Nucleus accumbens (tissue), 56 donors: ENCODE measurements at regions not wholly inside any gene's neighbourhood (a gene's known extent, or its start where the extent isn't known, plus 50 kb on each side); places are given as distances from the start of the nearest gene placed in this dataset.
"Not testable (repeated sequence)": the region's sequence is repeated elsewhere in the genome, so short reads cannot be mapped to it uniquely, and the experiment has no call there.

Experiments
- DNase-seq, 56 donors: peaks; one replicate each; lab custom pipeline; 2025; lab: John Stamatoyannopoulos, UW

DNA sequence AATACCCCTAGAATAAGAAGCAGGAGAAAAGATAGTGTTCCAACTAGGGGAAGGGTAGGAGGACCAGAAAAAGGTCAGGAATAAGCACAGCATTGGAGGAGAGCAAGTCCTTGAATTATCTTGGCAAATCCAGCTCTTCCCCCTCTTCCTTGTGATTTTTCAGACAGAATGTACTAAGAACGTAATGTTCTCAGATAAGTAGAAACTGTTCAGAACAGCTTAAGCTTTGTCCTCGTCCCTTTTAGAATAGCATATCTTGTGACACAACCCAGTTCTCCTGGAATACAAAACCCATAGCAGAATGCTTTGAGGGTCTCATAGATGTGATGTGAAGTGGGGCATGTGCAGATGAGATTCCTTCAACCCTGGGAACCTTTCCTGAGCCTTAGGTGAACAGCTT lies 97.4 kb downstream of the EMB start:
- no peak for DNase-seq

DNA sequence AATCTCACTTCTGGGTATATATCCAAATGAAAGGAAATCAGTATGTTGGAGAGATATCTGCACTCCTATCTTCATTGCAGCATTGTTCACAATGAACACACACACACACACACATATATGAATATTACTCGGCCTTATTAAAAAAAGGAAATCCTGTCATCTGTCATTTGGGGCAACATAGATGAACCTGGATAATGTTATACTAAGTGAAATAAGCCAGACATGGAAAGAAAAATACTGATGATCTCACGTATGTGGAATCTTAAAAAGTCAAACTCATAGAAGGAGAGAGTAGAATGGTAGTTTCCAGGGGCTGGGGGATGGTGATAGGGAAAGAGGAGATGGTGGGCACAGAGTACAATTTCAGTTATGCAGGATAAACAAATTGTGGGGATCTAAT lies 100.3 kb downstream of the EMB start:
- no peak for DNase-seq

DNA sequence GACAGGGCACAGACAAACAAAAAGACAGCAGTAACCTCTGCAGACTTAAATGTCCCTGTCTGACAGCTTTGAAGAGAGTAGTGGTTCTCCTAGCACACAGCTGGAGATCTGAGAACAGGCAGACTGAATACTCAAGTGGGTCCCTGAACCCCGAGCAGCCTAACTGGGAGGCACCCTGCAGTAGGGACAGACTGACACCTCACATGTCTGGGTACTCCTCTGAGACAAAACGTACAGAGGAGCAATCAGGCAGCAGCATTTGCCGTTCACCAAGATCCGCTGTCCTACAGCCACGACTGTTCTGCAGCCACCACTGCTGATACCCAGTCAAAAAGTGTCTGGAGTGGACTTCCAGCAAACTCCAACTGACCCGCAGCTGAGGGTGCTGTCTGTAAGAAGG lies 110.5 kb downstream of the EMB start:
- DNase-seq = not testable (repeated sequence)

DNA sequence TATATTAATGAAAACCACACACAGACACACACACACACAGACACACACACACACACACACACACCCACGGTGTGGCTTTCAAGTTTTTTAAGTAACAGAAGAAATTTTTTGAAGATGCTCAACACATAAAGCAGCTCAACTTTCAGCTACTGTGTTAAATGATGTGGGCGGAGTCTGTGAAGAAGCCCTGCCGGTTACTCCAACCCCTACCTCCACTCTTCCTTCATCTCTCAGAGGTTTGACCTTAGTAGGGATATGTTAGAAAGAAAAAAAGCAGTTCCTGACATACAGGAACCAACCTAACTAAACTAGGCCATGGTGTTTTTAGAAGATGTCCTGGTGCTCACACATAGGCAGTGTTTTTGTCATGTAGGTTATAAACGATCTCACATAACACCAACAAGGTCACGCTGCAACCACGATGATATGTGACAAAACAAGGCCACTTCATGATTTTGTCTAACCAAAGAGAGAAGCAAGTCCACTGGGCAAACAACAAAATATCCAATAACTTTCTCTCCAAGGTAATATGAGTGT lies 112.8 kb downstream of the EMB start:
- no peak for DNase-seq

DNA sequence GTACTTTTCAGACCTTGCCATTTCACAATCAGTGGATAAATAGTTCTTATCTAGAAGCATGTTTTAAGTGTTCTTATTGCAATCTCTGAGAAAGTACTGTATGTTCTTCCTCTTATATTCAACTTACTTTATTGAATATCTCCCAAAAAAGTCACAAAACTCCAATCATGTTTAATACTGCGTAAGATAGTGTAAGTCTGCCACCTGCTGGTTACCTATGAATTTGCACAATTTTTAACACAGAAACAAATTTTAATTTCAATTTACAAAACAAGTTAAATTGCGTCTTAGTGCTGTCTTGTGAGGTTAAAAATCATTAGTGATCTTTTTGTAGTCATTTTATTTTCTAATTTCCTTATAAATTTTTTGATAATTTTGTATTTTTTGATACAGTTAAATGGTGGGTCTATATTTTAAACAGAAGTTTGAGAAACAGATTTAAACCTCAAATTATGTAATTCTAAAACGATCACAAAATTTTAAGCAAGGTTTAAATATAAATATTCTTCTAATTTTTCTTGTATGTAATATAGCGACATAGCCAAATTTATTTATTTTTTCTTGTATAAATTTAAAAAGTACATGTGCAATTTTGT lies 115.8 kb downstream of the EMB start:
- DNase-seq = peak in 1 of 56 donors; percentile 0

DNA sequence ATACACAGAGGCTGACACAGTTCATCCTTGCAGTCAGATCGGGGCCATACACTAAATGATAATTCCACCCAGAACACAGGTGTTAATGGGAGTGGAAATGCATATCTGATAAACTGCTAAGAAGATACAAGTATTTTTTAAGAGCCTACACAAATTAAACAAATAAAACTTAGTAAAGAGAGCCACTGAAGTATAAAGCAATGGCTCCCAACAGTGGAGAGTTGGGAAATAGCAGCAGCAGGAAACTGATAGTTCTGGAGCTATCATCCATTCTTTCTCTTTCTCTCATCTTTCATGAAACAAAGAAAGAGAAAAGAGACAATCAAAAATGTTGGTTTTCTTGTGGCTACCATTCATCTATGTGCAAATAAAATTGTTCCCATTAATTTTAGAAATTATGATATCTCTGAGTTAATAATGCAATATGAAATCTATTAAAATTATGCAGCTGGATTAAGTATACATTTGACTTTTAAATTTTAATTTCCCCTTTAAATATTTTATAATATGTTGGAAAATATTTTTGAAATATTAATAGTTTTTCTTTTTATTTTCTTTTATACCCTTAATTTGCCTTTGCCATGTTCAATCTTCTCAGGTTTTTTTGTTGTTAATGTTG lies 120.8 kb downstream of the EMB start:
- DNase-seq = no peak

DNA sequence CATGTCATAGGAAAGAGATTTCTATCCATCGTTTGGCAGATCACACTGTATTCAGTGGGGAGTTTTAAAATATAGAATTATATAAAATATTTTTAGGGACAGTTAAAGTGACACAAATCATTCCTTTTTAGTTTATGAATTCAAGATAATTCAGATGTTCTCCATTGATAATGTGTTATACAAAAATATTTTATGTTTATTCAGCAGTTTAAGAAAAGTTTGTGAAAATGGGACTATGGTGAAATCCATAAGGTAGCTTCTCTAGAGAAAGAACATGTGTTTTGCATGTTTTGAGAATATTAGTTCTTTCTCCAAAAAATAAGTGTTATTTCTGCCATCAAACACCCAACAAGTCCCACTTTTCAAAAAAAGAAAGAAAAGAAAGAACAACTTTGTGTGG lies 122.9 kb downstream of the EMB start:
- no peak for DNase-seq

DNA sequence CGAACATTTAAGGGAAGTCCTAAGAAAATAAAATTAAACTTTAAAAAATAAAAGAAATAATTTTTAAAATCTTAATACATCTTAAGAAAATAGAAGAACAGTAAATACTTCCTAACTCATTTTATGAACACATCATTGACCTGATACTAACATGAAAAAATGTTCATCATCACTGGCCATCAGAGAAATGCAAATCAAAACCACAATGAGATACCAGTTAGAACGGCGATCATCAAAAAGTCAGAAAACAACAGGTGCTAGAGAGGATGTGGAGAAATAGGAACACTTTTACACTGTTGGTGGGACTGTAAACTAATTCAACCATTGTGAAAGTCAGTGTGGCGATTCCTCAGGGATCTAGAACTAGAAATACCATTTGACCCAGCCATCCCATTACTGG lies 134.6 kb downstream of the EMB start:
- DNase-seq = not testable (repeated sequence)

DNA sequence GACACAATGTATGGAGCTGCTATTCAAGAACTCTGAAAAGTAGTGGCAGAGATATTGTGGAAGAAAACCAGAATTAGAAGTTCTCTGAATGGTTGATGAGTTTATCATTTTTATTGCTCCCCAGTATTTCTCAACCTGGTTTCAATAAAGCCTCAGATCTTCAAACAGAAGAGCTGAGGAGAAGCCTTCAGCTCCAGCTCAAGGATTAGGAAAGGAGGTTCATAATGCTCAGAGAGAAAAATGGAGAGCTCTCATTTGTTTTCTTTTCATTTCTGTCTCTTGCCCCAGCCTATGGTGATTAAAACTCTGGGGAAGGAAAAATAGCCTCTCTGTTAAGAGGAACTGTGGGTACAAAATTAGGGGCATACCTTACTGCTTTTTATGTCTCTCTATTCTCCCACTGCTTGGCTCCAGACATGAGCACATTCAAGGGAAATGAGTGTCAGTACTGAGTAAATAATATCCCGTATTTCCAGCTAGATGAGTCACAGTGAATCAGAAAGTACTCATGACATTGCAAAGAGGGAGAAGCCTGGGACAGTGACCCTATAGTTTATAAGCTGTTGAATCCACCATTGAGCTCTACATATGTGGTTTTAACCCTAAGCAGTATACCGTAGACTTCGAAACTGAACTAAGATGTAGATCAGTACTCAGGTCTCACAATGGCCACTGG lies 138.1 kb downstream of the EMB start:
- no peak for DNase-seq

DNA sequence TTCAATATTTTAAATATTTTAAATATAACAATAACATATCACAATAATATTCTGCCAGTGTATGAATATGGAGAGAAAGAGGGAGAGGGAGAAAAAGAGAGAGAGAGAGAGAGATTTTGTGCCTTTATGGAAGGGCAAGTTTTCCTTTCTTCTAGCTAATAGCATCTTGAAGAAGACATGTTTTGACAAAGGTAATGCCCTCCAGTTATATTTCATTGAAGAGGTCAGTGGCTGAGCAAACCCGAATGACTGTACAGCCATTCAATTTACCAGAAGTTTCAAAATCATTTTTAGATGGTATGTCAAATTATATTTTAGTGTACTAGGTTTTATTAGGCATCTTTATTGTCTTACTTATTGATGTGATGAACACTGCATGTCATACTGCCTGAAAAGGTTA lies 139.3 kb downstream of the EMB start:
- DNase-seq = no peak

DNA sequence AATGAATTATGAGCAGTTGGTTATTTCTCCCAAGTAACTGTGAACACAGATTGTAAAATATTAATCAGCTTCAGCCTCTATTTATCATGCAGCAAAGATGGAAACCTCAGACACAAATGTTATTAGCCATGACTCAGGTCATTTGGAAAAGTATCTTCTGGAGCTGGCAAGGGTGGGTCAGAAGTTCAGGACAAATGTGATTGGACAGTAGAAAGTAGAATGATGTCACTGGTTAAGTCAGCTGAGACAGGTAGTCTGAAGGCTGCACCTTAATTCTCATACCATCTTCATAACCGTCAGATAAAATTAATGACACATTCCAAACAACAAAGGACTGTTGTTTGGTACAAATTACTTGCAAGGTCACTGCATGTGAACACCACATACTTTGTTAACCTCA lies 140.2 kb downstream of the EMB start:
- no peak for DNase-seq

DNA sequence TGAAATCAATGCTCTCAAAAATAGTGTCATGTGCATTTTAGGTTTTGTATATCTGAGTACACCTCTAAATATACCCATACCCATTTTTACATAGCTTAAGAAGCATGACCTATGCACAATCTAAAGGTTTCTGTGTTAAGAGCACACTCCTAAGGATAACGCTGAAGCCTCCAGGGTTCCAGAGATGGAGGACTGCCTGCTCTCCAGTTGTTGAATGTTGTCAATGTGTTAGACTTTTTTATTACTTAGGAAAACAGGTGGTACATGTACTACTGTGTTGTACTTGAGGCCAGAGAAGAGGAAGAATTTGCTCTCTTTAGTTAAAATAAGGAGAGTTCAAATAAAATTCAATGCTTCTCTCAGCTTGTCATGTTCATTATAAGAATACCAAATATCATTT lies 141.2 kb downstream of the EMB start:
- DNase-seq = no peak

DNA sequence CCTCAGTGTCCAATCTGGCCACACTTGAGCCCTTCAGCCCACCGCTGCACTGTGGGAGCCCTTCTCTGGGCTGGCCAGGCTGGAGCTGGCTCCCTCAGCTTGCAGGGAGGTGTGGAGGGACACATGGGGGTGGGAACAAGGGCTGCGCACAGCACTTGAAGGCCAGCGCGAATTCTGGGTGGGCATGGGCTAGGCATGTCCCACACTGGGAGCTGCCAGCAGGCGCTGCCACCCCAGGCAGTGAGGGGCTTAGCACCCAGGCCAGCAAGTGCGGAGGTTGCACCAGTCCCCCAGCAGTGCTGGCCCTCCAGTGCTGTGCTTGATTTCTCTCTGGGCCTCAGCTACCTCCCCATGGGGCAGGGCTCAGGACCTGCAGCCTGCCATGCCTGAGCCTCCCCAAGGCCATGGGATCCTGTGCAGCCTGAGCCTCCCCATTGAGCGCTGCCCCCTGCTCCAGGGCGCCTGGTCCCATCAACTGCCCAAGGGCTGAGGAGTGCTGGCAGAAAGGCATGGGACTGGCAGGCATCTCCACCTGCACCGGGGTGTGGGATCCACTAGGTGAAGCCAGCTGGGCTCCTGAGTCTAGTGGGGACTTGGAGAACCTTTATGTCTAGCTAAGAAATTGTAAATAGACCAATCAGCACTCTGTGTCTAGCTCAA lies 148.2 kb downstream of the EMB start:
- DNase-seq = no peak

DNA sequence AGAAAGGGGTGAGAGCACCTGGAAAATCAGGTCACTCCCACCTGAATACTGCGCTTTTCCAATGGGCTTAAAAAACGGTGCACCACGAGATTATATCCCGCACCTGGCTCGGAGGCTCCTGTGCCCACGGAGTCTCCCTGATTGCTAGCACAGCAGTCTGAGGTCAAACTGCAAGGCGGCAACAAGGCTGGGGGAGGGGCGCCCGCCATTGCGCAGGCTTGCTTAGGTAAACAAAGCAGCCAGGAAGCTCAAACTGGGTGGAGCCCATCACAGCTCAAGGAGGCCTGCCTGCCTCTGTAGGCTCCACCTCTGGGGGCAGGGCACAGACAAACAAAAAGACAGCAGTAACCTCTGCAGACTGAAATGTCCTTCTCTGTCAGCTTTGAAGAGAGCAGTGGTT lies 160.6 kb downstream of the EMB start:
- DNase-seq = not testable (repeated sequence)
